ENCODE measurements at regions not wholly inside any gene's neighbourhood (a gene's known extent, or its start where the extent isn't known, plus 50 kb on each side); places are given as distances from the start of the nearest gene placed in this dataset.

DNA sequence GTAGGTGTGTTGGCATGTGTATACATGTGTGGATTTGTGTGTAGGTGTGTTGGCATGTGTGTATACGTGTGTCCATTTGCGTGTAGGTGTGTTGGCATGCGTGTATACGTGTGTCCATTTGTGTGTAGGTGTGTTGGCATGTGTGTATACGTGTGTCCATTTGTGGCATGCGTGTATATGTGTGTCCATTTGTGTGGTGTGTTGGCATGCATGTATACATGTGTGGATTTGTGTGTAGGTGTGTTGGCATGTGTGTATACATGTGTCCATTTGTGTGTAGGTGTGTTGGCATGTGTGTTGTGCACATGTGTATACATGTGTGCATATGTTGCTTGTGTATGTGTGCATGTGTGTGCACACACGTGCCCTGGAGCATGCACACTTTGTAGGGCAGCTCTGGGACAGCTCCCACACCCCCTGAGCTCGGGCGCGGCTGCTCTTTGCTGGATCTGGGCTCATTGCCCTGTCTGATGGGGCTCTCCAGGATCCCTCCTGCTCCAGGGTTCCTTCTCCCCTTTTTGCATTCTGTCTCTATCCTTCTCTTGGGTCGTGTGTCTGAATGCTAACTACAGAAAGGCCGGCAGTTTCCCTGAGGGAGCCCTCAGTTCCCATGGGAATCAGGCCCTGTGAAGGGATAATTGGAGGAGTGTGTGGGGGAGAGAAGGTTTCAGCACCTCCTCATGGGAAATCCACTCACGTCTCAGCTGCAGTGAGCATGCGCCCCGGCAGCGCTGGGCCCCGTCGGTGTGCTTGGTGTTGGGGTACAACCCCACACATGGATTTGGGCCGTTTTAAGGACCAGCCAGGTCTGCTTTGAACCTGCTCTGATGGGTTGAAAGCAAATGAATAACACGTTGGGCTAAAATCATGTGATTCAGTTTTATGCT, 102.0 kb downstream of the ERMARD start:
- no peak for ATAC-seq
- Histone ChIP-seq H3K4me1 (no peaks in the 10 kb centered on the region), H3K4me3 (no peak overlapping the region), H3K9me3 (peaks cover 0 to 22% (median 0%) of the 10 kb centered on the region in 3 donors), H3K36me3 (no peaks in the 10 kb centered on the region), H3K27ac (no peak overlapping the region), H3K27me3 (no peaks in the 10 kb centered on the region)
- TF ChIP-seq, protein P1, sequence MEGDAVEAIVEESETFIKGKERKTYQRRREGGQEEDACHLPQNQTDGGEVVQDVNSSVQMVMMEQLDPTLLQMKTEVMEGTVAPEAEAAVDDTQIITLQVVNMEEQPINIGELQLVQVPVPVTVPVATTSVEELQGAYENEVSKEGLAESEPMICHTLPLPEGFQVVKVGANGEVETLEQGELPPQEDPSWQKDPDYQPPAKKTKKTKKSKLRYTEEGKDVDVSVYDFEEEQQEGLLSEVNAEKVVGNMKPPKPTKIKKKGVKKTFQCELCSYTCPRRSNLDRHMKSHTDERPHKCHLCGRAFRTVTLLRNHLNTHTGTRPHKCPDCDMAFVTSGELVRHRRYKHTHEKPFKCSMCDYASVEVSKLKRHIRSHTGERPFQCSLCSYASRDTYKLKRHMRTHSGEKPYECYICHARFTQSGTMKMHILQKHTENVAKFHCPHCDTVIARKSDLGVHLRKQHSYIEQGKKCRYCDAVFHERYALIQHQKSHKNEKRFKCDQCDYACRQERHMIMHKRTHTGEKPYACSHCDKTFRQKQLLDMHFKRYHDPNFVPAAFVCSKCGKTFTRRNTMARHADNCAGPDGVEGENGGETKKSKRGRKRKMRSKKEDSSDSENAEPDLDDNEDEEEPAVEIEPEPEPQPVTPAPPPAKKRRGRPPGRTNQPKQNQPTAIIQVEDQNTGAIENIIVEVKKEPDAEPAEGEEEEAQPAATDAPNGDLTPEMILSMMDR (IDR thresholded peaks at IDR 0.05) = no peak
- no peak for TF ChIP-seq EP300 (IDR thresholded peaks at IDR 0.05)
- no peak for TF ChIP-seq POLR2A (IDR thresholded peaks at IDR 0.05)
- no peak for TF ChIP-seq POLR2AphosphoS5 (IDR thresholded peaks at IDR 0.05)
- WGBS, 2 donors (ENCODE audit: low coverage in 1 of 2) = 78 to 91% methylated on average over 13 to 14 of the region's 20 CpGs

DNA sequence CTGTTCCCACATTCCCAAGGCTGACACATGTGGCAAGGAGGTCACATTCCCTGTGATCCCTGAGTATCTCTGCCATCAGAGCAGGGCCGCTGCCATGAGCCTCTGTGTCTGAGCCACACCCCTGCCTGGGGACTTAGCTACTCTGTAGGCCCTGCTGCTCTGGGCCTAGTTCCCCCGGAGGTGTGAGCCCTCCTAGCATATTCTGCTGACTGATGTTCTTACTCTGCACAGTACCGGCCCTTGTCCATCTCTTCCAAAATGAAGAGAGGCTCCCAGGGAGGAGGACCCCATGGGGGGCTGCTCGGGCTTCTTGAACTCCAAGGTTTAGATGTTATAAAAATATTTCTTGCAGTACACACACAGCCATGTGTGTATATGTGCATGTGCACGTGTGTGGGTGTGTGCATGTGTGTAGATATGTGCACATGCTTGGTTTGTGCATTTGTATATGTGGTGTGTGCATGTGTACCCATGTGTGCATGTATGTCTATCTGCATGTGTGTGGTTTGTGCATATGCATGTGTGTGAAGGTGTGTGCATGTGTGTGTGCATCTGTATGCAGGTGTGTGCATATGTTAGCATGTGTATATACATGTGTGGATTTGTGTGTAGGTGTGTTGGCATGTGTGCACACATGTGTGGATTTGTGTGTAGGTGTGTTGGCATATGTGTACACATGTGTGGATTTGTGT, 101.2 kb downstream of the ERMARD start:
- H3K36me3 ChIP-seq = no peaks in the 10 kb centered on the region
- peak overlapping the region in 3 of 4 donors; percentile 40 to 48 (median 48) for H3K27ac ChIP-seq

DNA sequence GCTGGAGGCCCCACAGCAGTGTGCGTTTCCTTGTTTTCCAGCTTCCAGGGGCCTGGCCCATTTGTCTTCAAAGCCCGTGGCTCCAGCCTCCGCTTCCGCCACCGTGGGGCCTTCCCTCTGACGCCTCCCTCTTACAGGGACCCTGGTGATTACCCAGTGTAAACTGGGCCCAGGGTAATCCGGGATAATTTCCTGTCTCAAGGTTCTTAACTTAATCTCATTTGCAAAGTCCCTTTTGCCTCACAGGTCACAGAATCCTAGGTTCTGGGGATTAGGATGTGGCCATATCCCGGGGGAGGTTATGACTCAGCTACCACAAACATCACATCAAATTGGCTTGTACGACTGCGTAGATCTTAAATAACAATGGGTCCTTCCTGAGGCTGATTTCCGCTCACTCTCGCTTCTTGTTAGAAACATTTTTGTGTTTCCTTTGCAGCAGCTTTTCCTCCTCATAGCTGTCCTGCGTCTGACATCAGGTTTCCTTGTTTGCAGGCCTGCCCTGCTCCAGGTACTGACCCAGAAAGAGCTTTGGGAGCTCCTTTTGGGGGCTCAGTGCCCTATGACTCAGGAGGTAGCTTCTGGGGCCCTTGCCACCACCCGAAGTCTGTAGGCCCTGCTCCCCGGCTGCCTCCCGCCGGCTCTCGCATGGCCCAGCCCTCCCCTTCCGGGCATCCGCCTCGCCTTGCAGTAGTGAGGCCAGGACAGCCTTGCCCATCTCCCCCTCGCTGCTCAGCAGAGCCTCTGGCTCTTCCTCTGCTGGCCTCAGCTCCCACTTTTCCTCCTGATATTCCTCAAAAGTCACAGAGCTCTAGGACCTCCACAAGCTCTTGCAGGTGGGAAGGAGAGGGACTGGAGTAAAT, 100.5 kb downstream of the ERMARD start:
- peak overlapping the region in 3 of 4 donors; percentile 40 to 48 (median 48) for H3K27ac ChIP-seq
- 62 to 80% methylated on average over 12 to 20 of the region's 22 CpGs for WGBS, 2 donors (ENCODE audit: low coverage in 1 of 2)

More for the DNA sequence above, 101.2 kb downstream of the ERMARD start:
- 56% methylated on average over 3 of the region's 5 CpGs; no CpG with 5 or more reads in 1 of the 2 donors for WGBS, 2 donors (ENCODE audit: low coverage in 1 of 2)
- no peak for TF ChIP-seq POLR2AphosphoS5 (IDR thresholded peaks at IDR 0.05)
- TF ChIP-seq, protein P1 (IDR thresholded peaks at IDR 0.05) = no peak
- TF ChIP-seq POLR2A (IDR thresholded peaks at IDR 0.05) = no peak
- no peaks in the 10 kb centered on the region for H3K4me1 ChIP-seq
- peaks cover 0 to 14% (median 0%) of the 10 kb centered on the region in 3 donors for H3K9me3 ChIP-seq
- ATAC-seq = no peak
- no peaks in the 10 kb centered on the region for H3K27me3 ChIP-seq
- H3K4me3 ChIP-seq = no peak overlapping the region

DNA sequence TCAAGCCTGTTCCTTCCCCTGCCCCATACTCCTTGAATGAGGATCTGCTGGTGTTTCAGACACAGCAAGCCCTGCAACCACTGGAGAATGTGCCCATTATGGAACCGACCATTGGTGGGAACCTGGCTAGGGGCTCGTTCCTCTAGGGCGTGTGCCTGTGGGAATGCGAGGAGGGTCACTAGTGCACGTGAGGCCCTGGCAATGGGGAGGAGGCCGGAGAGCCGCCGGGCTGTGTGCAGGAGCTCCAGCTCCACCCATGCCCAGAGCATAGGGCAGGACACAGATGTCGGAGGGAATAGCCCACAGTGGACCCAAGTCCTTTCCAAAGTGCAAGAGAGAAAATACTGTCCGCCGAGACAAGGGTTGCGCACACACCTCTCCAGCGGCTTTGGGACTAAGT, 99.3 kb downstream of the ERMARD start:
- WGBS, 2 donors (ENCODE audit: low coverage in 1 of 2) = 92 to 96% methylated on average over 4 to 5 of the region's 13 CpGs
- H3K27me3 ChIP-seq = peaks cover 9% of the 10 kb centered on the region
- ATAC-seq = no peak

More for the DNA sequence above, 100.5 kb downstream of the ERMARD start:
- TF ChIP-seq, protein P1 (IDR thresholded peaks at IDR 0.05) = no peak
- TF ChIP-seq POLR2A (IDR thresholded peaks at IDR 0.05) (no peak), POLR2AphosphoS5 (IDR thresholded peaks at IDR 0.05) (no peak), EP300 (IDR thresholded peaks at IDR 0.05) (no peak)
- H3K36me3 ChIP-seq = no peaks in the 10 kb centered on the region
- H3K4me1 ChIP-seq = no peaks in the 10 kb centered on the region
- no peak overlapping the region for H3K4me3 ChIP-seq
- ATAC-seq = peak; percentile 69
- peaks cover 0 to 6% (median 0%) of the 10 kb centered on the region in 3 donors for H3K9me3 ChIP-seq
- H3K27me3 ChIP-seq = no peaks in the 10 kb centered on the region

More for the DNA sequence above, 99.3 kb downstream of the ERMARD start:
- Histone ChIP-seq H3K4me3 (no peak overlapping the region), H3K36me3 (no peaks in the 10 kb centered on the region), H3K27ac (no peak overlapping the region), H3K9me3 (no peaks in the 10 kb centered on the region), H3K4me1 (no peaks in the 10 kb centered on the region)
- TF ChIP-seq POLR2AphosphoS5 (IDR thresholded peaks at IDR 0.05) (no peak), EP300 (IDR thresholded peaks at IDR 0.05) (no peak), POLR2A (IDR thresholded peaks at IDR 0.05) (no peak)
- TF ChIP-seq, protein P1 (IDR thresholded peaks at IDR 0.05) = no peak

All from gastroesophageal sphincter (tissue), 4 donors.